NCI-H1436 (cell line): ENCODE measurements at regions not wholly inside any gene's neighbourhood (a gene's known extent, or its start where the extent isn't known, plus 50 kb on each side); places are given as distances from the start of the nearest gene placed in this dataset.
A peak's percentile ranks its signal among the peaks of the same experiment; 100 is the strongest.

ENCODE experiments used
- DNase-seq: peaks from one replicate; lab custom pipeline; 2025; lab: John Stamatoyannopoulos, UW

GRCh38 chr9:129505270-129505902, 115.5 kb downstream of the C9orf50 start:
- no peak for DNase-seq

- no peak for DNase-seq
Measured at GRCh38 chr9:129504404-129504803, 116.5 kb downstream of the C9orf50 start.

- DNase-seq, result no peak
Measured at GRCh38 chr9:129501771-129502319, 119.1 kb downstream of the C9orf50 start.

- no peak for DNase-seq
Measured at GRCh38 chr9:129500863-129501770, 119.8 kb downstream of the C9orf50 start.

- DNase-seq, result no peak
Measured at GRCh38 chr9:129500161-129500862, 120.6 kb downstream of the C9orf50 start.

GRCh38 chr9:129498451-129499384, 122.2 kb downstream of the C9orf50 start:
- DNase-seq, result no peak

GRCh38 chr9:129497813-129498450, 123.0 kb downstream of the C9orf50 start:
- DNase-seq, result no peak

GRCh38 chr9:129497005-129497812, 123.7 kb downstream of the C9orf50 start:
- DNase-seq, result peak; percentile 55

- peak; percentile 89 for DNase-seq
Measured at GRCh38 chr9:129496473-129497004, 124.4 kb downstream of the C9orf50 start.

- DNase-seq, result peak; percentile 85
Measured at GRCh38 chr9:129495620-129496472, 125.1 kb downstream of the C9orf50 start.

- no peak for DNase-seq
Measured at GRCh38 chr9:129494113-129494789, 126.7 kb downstream of the C9orf50 start.

- no peak for DNase-seq
Measured at GRCh38 chr9:129493706-129494047, 127.2 kb downstream of the C9orf50 start.

- no peak for DNase-seq
Measured at GRCh38 chr9:129493002-129493705, 127.7 kb downstream of the C9orf50 start.

- DNase-seq, result no peak
Measured at GRCh38 chr9:129491487-129491855, 129.4 kb downstream of the C9orf50 start.

- DNase-seq, result no peak
Measured at GRCh38 chr9:129490583-129491486, 130.1 kb downstream of the C9orf50 start.

GRCh38 chr9:129489838-129490582, 130.9 kb downstream of the C9orf50 start:
- DNase-seq, result no peak
